NCI-H226 (cell line): ENCODE measurements at regions not wholly inside any gene's neighbourhood (a gene's known extent, or its start where the extent isn't known, plus 50 kb on each side); places are given as distances from the start of the nearest gene placed in this dataset.

Experiments
- DNase-seq: peaks from one replicate; pipeline ENCODE4 v3.0.0-alpha.2; 2015

DNA sequence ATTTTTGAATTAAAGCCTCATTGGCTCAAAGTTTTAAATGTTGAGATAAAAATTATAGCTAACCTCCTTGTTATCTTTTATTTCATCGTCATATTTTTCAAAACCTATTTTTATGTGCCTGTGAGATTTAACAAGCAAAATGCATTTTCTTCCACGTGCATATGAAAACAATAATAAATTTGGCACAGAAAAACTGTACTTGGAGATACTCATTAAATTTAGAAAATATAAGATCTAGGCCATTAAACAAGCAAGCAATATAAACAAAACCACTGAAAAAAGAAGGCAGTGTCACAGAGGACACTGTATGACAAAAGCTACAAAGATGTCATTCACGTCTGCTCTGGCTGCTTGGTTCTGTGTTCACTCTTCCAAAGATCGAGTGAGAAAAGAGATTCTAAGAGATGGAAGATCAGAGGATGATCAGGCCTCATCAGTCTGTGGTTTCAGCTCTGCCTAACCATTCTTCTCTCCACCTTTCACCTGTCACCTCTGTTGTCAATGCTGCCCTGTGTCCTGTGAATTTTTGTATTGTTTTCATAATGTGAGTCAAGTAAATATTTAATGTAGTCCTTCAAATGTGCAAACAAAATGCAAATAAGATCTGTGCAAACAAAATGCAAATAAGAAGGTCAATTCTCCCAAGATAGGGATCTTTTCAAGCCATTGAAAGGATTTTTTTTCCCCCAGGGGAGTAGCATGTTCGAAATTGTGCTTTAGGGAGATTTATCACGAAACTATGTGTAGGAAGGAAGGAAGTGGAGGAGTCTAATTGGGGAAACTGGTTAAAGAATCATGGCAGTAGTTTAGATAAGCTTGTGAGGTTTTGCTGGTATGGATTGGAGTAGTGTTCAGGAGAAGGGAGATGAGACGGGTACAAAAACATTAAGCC is 138.7 kb upstream of the RBMS1 start:
- no peak for DNase-seq

DNA sequence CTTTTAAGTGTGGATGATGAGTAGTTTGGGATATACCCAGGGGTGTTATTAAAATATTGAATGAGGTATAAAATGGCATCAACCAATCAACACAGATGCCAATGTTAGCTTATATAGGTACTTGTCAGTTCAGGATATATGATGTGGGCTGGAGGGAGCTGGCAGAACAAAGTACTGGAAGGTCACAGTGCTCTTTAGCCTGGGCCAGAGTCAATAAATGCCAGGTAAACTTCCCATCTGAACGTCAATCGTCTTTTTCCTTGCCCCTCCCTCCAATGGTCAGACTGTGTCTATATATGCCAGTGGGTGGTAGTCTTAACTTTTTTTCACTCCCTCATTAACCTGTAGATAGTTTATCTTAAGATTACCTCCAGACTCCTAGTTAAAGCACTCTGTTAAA is 140.8 kb upstream of the RBMS1 start:
- DNase-seq: no peak

DNA sequence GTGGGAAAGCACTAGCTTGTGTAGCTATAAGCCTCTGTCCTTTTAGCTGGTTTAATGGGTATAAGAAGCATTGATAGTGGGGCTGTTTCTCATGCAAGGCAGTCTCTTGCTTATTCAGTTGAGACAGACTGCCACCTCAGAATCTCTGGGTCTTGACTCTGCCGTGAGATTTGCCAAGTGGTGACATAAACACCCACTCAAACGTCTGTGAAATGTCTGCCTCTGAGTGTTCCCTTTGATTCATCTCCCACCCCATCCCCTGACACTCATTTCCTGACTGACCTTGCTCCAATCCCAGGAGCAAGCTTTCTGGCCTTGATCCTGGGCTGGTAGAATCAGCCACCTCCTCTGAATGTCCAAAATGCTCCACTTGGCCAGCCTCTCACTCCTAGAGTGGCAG is 141.9 kb upstream of the RBMS1 start:
- no peak for DNase-seq

DNA sequence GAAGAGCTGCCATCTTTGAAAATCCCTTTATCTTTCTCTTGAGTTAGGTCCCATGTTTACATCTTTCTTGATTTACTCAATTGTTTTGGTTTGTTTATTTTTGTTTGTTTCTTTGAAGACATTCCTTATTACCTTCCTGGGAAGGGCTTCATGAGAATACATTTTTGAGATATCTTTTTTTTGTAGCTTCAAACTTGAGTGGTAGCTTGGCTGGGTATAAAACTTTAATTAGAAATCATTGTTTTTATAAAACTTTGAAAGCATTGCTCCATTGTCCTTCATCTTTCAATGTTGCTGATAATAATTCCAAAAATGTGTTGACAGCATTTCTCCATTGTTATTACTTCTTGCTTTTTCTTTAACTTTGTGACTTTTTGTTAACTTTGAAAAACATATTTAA is 145.9 kb upstream of the RBMS1 start:
- DNase-seq: no peak

DNA sequence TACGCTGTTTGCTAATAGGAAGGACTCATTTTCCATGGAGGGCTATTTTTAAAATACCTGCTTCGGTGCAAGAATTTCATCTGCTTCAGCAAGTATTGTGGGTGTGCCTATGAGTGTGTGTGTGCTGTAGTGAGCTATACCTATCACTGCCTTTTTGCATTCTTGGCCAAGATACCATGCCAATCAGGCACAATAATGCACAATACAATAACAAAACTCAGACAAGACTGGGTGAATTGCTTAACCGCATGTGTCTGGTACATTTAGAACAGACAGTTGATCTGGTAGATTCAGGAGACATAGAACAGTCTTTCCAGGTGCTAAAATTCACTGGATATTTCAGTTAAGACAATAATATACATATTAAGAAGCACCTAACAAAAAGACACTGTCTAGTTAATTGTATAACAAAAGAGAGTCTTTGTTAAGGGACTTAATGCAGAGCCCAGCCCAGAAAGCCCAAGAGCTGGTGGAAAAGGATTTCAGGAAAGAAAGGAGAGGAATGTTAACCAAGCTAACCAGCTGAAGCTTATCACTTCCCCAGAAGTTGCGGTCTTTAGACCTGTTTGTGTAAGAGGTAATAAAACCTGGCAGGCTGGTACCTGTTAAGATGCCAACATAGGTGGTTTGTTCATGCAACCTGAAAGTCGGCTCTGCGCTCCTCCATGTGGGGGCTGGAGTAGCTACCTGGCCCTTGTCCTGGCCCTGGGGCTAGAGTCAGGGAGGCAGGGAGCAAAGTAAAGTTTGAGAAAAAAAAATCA is 153.3 kb upstream of the RBMS1 start:
- DNase-seq: no peak

DNA sequence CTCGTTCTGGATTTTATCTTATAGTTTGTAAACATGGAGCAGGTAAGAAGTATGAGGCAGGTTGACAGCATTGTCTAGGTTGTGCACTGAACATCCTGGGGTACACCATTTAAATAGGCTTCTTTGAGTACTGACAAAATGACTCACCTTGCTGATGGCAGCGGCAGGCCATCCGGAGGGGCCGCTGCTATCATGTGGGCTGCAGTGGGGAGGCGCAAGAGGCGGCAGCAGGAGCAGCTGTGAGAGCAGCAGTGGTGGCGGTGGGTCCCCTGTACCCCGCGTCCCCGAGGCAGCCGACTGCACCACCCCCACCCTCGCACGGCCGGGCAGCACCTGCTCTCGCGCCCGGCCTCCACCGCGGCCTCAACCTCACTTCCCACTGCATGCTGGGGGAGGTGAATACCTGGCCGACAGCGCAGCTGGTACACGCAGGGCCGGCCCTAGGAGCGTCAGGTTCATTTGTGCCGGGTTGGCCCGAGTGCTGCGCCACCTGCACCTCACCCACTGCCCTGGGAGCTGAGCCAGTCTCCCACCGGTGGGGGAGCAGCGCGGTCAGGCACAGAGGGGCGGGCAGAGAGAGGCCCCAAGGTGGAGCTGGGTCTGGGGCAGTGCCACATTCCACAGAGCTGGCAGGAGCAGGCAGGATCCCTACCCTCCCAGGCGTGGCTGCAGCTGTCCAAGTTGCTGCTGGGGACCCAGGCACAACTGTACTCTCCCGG is 154.5 kb upstream of the RBMS1 start:
- no peak for DNase-seq

DNA sequence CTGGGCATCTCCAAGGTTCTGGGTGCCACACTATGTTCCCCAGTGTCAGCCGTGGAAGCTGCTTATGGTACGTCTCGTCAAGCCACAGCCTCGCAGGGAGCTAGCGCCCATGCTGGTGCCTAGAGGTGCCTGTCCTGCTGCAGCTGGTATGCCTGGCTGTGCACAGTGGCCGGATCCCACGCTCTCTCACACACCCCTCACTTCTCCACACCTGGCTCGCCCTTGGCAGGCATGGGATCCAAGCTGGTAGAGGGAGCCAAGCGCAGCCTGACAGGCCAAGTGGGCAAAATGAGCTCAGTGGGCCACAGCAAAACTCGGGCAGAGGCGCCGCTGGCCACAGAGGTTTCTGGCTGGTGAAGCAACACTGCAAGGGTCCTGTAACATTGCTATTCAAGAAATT is 156.1 kb upstream of the RBMS1 start:
- no peak for DNase-seq

DNA sequence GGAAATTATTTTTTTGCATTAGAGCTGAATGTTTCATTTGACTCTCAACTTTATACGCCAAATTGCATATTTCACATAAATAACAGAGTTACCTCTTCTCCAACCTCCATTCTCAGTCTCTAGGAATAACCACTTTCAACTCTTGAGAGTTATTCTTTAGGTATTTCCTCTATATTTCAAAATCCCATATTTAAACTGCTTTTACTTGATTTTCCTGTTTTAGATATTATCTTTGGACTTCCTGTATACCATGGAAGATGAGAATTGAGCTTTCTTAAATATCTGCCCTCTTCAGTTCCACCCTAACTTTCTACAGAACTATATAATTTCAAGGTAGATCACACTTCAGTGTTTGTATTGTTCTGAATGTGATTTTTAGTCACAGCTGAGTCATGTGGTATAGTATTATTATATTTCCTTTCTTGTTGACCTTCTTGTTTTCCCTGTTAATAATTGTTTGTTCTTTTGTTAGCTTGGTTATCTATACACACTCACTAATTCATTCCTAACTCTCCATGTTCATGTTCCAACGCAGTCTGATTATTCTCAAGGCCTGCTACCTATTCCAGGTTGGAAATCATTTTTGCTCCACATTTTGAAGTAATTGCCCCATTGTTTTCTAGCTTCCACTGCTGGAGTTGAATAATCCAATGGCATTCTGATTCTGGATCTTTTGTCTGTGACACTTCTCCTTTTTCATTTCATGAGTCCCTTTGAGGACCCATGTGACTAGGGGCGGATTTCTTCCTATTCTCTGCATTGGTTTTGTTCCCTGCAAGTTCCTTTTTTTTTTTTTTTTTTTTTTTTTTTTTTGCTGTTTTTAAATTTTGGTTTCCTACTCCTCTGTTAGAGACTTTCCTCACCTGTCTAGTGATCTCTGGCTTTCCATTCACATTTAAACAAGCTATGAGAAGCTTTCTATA is 156.8 kb upstream of the RBMS1 start:
- no peak for DNase-seq

DNA sequence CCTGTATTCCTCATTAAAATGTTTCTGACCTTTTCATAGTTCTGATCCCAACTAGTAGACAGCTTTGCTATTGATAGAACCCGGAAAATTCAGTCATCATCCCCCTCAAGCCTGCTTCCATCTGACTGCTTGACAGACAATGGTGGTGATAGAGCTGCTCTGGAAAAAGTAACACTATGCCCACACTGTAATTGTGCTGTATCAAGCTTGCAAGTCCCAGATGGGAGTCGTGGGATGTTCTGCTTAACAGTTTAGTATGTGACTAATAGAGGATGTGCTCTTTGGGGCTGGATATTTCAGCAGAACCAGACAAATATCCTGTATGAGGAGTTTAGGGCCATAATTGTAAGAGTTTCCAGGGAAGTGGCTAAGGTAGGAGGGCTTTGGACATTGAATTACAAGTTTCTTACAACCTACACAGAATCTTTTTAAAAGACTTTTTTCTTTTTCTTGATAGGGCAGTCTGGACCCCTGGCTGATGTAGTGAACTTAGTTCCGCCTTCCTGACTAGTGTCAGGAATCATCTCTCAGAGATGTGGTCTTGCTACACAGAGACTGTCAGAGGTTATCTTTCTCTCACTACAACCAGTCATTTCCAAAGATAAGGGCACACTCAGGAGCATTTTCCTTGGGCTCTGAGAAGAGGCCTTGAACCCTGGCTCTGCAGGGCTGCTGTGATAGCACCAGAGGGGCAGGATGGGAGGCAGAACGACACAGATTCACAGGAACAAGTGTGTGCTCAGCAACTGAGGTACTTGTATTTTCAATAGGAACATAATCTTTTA is 158.0 kb upstream of the RBMS1 start:
- peak; percentile 43 for DNase-seq

DNA sequence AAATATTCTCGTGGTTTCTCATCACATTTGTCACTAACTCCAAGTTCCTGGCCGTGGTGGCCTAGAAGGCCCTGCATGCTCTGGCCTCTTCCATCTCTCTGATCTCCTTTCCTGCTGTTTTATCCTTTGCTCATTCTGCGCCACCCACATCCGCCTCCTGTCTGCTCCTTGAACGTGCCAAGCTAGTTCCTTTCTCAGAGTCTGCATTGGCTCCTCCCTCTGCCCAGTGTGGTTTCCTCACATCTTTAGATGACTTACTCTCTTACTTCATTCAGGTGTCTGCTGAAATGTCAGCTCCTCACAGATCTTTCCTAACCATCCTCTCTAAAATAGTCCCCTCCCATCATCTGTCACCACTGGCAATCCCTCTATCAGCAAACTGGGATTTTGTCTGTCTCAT is 158.6 kb upstream of the RBMS1 start:
- peak; percentile 45 for DNase-seq

DNA sequence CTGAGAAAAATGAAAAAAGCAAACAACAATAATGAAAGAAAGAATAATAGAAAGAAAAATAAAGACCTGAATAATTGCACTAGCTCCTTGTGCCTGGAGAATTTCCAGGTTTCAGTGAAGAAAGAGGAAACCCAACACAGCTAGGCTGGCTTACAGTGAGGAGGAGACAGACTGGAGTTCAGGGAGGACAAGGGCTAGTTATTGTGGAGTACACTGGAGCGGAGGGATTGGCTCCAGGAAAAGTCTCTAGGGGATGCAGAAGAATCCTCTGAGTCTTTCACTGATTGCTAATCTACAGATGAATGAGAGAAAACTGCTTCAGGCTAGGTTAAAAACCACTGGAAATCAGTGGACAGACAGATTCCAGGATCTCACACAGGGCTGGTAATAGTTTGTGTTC is 163.6 kb upstream of the RBMS1 start:
- peak; percentile 32 for DNase-seq

DNA sequence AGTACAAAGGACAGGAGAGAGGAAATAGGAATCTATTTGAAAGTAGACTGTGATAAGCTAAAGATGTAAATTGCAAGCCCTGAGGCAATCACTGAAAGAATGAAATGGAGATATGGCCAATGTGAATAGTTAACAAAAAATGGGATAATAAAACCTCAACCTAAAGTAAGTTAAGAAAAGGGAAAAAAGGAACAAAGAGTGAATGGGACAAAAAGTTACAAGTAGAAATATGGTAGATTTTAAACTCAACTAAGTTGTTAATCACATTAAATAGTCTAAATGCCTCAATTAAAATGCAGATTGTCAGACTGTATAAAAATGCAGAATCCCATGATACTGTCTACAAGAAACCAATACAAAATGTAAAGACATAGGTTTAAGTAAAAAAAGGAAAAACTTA is 165.2 kb upstream of the RBMS1 start:
- peak; percentile 29 for DNase-seq

DNA sequence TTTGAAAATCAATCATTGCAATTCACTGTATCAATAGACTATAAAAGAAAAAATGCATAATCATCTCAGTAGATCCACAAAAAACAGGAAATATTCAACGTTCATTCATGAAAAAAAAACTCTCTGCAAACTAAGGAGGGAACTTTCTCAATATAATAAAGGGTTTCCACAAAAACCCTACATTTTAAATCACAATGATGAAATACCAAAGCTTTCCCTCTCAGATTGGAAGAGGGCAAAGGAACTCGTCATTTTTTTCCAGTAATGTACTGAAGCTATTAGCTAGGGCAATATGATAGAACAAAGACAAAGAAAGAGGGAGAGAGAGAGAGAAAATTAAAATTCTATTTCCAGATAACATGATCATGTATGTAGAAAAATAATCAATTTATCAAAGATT is 167.1 kb upstream of the RBMS1 start:
- DNase-seq: no peak

DNA sequence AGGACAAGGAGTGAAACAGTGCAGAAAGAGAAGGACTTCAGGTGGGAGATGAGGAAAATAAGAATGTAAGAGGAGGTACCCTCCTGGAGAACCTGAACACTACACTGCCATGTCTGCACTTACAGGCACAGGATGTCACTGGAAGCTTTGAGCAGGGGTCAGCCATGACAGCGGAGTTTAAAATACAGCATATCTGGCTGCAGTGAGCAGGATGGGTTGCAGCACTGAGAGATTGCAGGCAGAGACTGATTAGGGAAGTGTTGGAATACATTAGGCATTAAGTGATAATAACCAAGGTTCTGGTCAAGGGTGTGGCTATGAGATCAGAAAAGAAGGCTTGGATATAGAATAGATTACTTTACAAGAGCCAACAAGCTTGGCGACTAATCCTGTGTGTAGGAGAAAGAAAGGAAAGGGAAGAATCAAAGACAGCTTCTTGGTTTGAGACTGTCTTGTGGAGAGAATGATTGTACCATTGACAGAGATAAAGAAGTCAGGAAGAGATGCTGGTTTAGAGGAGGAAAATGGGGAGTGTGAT is 171.1 kb upstream of the RBMS1 start:
- peak; percentile 59 for DNase-seq

DNA sequence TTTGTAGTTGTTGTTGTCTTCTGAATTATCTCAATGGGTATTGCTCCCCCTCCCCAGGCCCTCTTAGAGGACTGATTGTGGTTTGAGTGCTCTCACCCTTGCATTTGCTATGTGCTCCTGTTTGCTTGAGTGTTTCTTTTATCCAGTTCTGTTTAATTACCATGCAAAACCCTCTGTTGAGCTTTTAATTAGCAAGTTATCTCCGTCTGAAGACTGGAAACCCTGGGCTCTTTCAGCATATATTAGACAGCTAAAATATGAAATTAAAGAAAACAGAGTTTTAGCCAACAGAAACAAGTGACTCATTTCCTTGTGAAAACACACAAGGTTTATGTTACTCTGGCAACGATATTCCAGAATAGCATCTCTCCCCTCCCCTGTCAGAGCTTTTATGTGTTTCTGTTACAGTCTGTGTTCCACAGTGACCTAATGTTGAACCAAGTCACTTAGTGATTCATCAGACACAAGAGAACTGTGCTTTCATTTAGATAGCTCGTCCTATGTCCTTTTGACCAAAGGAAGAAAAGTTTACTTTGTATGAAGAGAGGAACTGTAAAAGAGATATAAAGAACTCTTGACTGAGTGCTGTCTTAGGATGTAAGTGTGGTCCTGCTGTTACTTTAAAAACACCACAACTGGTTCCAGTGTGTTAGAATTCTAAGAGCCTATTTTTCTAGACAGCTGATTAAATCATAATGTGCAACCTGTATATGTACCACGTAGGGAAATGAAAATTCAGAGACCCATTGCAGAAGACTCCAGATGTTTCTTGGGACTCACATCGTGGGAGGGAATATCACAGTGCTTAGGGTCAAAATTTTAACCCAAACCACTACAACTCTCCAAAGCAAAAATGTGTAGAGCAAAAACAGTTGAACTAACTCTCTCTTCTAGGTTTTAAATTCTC is 172.8 kb upstream of the RBMS1 start:
- peak; percentile 84 for DNase-seq

DNA sequence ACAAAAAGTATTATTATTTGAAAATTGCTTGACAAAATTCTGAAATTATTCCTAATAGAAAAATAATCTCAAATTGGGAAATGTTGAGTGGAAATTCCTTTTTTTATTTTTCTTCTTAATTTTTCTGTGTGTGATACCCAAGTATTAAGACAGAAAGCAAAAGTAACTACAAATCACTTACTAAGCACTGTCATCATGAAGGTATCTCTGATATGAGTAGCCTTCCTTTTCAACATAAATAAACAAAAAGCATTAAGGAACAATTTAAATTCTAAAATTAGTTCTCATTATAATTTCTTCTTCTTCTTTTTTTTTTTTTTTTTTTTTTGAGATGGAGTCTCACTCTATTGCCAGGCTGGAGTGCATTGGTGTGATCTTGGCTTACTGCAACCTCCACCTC is 174.2 kb upstream of the RBMS1 start:
- no peak for DNase-seq

DNA sequence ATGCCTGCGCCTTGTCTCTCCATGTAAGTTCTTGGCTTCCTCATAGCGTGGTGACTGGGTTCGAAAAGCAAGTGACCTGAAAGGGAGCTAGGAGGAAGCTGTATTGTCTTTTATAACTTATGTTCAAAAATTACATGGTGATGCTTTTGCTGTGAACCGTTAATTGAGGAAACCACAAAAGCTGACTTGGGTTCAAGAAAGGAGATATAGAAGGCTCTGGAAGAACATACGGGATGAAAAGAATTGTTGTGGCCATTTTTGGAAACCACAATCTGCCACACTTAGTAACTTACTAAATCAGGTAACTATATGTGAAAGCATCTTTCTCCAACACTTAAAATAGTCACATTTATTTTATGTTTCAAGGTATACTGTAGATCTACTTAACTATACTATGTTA is 177.0 kb upstream of the RBMS1 start:
- DNase-seq: no peak

DNA sequence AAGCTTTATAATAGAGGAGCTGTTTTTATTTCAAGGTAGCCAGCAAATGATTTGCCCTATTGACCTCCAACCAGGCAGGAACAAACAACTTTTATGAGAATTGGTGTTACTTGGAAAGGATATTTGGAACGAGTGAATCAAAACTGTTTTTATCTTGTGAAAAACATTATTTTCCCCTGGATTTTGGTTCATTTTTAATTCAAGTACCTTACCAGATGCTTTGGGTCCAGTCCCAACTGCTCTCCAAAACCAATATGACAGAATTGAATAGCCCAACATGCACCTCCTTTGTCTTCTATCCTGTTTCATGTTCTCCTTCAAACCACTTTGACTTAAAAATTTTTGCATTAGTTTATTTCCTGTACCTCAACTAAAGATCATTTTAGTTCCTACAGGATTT is 178.6 kb upstream of the RBMS1 start:
- no peak for DNase-seq

DNA sequence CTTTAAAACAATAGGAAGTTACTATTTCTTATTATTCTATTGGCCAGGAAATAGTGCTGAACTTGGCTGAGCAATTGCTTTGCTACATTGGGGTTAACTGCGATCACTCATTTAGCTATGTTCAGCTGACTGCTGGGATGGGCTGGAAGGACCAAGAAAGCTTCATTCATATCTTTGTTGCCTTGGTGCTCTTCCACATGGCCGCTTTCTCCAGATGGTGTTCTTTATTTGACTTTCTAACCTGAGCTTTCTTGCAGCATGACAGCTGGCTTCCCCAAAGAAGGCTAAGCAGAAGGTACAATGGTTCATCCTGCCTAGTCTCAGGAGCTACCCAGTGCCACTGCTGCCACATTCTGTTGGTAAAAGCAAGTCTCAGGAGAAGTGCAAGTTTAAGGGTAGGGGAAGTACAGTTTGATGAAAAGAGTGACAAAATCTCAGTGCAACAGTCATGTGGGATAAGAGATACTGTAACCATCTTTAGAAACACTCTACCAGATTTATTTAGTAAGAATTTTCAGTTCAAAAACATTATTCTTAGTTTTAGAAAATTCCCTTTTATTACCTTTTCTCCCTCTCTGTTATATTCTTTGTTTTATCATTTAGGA is 180.6 kb upstream of the RBMS1 start:
- DNase-seq: no peak

DNA sequence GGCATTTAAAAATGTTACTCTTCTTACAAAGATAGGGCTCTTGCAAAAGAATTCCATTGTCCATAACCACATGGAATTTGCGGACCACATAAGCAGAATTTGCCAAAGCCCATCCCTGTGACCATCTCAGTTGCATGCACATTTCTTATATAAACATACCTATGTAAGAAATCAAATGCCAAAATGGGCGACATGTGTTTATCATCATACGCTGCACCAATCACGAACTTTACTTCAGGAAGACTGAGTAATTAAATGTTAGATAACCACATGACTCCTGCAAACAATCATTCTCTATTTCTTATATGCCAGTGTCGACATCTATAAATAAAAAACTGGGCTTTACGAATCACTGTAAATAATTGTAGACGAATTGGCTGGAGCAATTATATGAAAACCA is 186.1 kb upstream of the RBMS1 start:
- no peak for DNase-seq
